ENCODE measurements at regions not wholly inside any gene's neighbourhood (a gene's known extent, or its start where the extent isn't known, plus 50 kb on each side); places are given as distances from the start of the nearest gene placed in this dataset.

DNA sequence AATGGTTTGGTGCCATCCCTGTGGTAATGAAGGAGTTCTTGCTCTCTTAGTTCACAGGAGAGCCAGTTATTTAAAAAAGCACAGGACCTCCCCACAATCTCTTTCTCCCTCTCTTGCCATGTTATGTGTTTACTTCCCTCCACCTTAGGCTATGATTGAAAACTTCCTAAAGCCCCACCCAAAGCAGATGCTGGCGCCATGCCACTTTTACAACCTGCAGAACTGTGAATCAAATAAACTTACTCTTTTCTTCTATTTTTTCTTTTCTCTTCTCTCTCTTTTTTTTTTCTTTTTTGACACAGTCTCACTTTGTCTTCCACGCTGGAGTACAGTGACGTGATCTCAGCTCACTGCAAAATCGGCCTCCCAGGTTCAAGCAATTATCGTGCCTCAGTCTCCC lies 508.4 kb upstream of the EPHA7 start:
- TF ChIP-seq, protein P1, sequence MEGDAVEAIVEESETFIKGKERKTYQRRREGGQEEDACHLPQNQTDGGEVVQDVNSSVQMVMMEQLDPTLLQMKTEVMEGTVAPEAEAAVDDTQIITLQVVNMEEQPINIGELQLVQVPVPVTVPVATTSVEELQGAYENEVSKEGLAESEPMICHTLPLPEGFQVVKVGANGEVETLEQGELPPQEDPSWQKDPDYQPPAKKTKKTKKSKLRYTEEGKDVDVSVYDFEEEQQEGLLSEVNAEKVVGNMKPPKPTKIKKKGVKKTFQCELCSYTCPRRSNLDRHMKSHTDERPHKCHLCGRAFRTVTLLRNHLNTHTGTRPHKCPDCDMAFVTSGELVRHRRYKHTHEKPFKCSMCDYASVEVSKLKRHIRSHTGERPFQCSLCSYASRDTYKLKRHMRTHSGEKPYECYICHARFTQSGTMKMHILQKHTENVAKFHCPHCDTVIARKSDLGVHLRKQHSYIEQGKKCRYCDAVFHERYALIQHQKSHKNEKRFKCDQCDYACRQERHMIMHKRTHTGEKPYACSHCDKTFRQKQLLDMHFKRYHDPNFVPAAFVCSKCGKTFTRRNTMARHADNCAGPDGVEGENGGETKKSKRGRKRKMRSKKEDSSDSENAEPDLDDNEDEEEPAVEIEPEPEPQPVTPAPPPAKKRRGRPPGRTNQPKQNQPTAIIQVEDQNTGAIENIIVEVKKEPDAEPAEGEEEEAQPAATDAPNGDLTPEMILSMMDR (IDR thresholded peaks at IDR 0.05; ENCODE audit: poor library complexity) = no peak
- TF ChIP-seq EZH2 (IDR thresholded peaks at IDR 0.05; ENCODE audit: borderline replicate concordance) (no peak), EZH2phosphoT487 (IDR thresholded peaks at IDR 0.05; ENCODE audit: low read depth, severe bottlenecking, unreplicated experiment) (no peak)
